GM19328 (cell line): ENCODE measurements at regions not wholly inside any gene's neighbourhood (a gene's known extent, or its start where the extent isn't known, plus 50 kb on each side); places are given as distances from the start of the nearest gene placed in this dataset.

ENCODE experiments used
- ATAC-seq: cut with Tn5 transposase; IDR thresholded peaks from one replicate; pipeline ENCODE4 v1.9.1; 2021; ENCODE audit warnings: mild to moderate bottlenecking, moderate library complexity; ENCODE audit not compliant: unreplicated experiment

- ATAC-seq: no peak
Observed at GRCh38 chr3:159586571-159587202, 401.9 kb upstream of the IL12A start.

DNA sequence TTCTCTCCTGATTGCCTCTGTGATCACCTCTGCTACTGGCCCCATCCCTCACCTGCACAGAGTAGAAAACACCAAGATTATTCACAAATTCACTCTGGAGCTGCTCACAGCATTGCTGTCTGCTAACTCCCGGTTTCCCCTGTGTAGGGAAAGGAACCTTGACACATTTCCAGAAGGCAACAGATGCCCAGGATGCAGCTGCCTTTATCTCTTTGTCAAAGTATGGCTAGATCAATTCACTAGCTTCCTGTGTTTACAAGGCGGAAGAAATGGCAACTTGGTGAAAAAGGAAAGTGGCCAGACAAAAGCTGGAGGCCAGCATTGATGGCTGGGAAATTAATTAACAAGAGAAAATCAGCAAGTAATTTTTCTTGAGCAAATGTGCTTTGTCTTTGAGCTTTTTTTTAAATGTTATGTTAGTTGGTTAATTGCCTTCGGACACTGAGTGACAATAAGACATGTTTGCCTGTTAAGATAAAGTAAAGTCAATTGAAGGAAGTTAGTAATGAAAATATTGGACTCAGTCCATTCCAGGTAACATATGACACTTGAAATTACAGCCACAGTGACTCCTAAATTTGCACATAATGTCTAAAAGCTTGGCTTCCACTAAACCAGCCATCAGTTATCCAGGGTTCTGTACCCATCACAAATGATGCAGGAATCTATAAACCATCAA lies 394.6 kb upstream of the IL12A start:
- ATAC-seq: no peak

DNA sequence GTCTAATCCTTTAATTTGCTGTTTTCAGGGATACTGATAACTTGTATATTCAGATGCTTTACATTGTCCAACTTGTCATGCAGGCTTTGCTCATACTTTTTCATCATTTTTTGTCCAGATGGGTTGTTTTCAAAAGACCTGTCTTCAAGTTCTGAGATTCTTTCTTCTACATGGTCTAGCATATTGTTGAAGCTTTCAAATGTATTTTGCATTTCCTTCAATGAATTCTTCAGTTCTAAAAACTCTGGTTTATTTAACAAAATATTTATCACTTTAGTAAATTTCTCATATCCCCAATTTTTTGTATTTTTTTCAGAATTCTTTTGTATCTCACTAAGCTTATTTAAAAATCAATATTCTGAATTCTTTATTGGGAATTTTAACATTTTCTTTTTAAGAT lies 388.3 kb upstream of the IL12A start:
- ATAC-seq: no peak

- no peak for ATAC-seq
Observed at GRCh38 chr3:159604151-159604581, 384.5 kb upstream of the IL12A start.

DNA sequence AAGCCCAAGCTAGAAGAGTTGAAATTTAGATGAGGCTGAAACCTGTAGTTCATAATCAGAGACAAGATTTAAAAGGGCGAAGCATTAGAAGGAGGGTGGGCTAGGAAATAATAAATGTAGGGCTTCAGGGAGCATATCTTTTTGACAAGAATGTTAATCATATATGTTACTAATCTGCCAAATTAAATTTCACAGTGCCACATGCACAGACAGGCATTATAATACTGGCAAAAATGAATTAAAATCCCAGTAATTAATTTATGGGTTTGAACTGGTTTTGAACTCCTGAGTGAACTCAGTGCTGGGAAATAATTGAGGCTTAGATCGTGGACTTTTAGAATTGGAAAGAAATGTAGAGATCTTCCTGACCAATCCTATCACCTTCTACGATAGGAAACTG lies 383.5 kb upstream of the IL12A start:
- no peak for ATAC-seq

DNA sequence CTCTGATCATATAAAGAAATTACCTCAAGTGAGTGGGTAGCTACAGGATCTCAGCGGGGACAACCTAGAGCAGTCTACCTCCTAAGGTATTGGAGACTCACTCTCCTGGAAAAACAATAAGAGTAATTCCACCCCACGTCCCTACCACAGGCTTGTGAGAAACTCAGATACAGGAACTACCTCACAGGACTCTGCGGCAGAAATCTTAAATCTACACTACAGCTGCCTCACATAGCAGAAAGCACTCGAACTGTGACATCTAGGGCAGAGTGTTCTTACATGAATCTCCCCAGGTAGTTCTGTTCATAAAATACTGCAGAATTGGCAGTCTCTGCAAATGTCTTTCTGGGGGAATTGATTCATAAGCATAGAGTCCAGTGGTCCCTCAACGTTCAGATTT lies 382.9 kb upstream of the IL12A start:
- no peak for ATAC-seq

GRCh38 chr3:159607856-159608255 lies 380.8 kb upstream of the IL12A start:
- no peak for ATAC-seq

- ATAC-seq: no peak
Observed at GRCh38 chr3:159608311-159608710, 380.3 kb upstream of the IL12A start.

- no peak for ATAC-seq
Observed at GRCh38 chr3:159609625-159610024, 379.0 kb upstream of the IL12A start.

- ATAC-seq: no peak
Observed at GRCh38 chr3:159616234-159616825, 372.3 kb upstream of the IL12A start.

GRCh38 chr3:159619341-159619885 lies 369.2 kb upstream of the IL12A start:
- no peak for ATAC-seq

GRCh38 chr3:159620281-159620680 lies 368.4 kb upstream of the IL12A start:
- no peak for ATAC-seq

DNA sequence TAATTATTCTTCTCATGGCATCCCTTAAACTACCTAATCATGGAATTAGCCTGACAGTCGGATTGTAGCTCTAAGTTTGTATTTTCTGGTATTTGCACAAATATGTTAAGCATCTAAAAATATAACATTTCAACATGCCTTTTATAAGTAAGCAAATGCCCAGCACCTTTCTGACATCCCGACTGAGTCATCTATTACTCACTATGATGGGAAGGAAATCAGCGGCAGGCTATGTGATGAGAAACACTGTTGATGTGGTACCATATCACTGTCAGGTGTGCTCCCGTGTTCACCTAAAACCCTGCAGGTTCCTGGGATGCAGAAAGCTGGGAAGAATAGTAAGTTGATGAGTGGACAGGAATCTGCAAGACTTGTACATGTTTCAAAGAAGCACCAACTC lies 367.8 kb upstream of the IL12A start:
- ATAC-seq: no peak

DNA sequence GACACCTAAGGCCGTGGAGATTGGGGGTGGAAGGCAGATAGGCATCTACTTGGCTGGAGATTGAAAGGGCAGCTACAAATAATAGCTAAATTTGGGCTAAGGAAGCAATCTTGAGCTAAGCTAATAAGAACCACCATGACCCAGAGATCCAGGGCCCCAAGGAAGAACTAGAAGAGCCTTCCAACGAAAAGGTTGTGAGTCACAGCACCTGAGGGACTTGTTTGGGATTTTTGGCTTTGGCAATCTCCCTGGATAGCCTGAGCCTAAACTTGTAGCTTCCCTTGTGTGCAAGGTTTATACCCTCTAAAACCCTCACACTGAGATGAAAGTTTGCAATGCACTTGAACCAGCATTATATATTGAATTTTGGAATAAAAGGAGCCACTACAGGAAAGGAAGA lies 364.0 kb upstream of the IL12A start:
- ATAC-seq: no peak

DNA sequence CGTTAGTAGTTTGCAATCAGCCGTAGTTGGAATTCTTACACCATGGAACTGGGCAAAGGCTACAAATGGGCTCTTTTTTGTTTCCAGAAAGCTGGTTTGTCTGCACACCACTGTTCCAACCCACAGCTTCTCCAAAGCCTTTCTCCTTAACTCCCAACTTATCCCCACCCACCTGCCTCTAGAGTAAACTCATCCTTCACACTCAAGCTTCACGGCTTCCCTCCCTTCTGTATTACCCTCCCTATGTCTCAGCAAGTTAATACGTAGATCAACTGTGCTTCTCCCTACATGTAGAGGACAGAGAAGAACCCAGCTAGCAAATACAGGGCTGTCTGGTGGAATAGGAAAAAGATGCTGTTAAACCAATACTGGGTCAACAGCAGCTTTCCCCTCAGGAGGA lies 363.0 kb upstream of the IL12A start:
- no peak for ATAC-seq

DNA sequence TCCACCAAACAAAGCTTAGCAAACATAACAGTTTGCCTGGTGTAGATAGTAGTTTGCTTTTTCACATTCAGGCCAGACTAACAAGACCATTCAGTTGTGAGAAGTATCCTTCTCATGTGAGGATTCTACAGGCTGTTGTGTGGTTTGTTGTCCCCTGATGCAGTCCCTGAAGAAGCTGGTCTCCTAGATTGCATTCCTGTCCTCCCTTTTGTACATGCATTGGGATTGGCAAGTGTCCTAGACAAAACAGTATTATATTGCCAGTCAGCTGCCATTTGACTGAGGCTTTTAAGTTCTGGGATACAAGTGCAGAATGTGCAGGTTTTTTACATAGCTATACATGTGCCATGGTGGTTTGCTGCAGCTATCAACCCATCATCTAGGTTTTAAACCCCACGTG lies 362.0 kb upstream of the IL12A start:
- no peak for ATAC-seq

GRCh38 chr3:159627229-159627628 lies 361.4 kb upstream of the IL12A start:
- no peak for ATAC-seq

- ATAC-seq: no peak
Observed at GRCh38 chr3:159627634-159628033, 361.0 kb upstream of the IL12A start.

- no peak for ATAC-seq
Observed at GRCh38 chr3:159629329-159630084, 359.1 kb upstream of the IL12A start.

GRCh38 chr3:159631226-159631625 lies 357.4 kb upstream of the IL12A start:
- ATAC-seq: no peak

- ATAC-seq: no peak
Observed at GRCh38 chr3:159632128-159632527, 356.5 kb upstream of the IL12A start.
